CD4-positive, alpha-beta T cell (primary cell): ENCODE measurements at regions not wholly inside any gene's neighbourhood (a gene's known extent, or its start where the extent isn't known, plus 50 kb on each side); places are given as distances from the start of the nearest gene placed in this dataset.
"Not testable (repeated sequence)": the region's sequence is repeated elsewhere in the genome, so short reads cannot be mapped to it uniquely, and the experiment has no call there.

ENCODE experiments used
- ATAC-seq: fragments of 200-7000 bp; cut with Tn5 transposase; one replicate; pipeline ENCODE4 v1.10.0; 2022; ENCODE audit warnings: mild to moderate bottlenecking; ENCODE audit not compliant: poor library complexity
- CTCF ChIA-PET: fragments of 350-600 bp; sonication (Branson Sonifier 250); formaldehyde crosslinking; loops from one replicate; lab custom pipeline; 2021; ENCODE audit warnings: antibody characterized with exemption, inconsistent platforms; lab: Charles Lee
- POLR2A ChIA-PET: fragments of 350-600 bp; sonication (Branson Sonifier 250); formaldehyde crosslinking; loops from one replicate; lab custom pipeline; 2021; ENCODE audit warnings: antibody characterized with exemption, inconsistent platforms; lab: Charles Lee
- DNase-seq, 14 experiments: peaks; one replicate each; pipeline ENCODE4 v3.0.0-alpha.2; 2013 to 2020; ENCODE audit warnings: mixed read lengths in 2 of 14
- H3K27ac ChIP-seq, 2 donors: one replicate each; pipeline versions ENCODE4 v1.5.1 to v1.7.0; 2013; ENCODE audit warnings: low read length in 2 of 2, low read depth in 1 of 2, mild to moderate bottlenecking in 1 of 2
- H3K27me3 ChIP-seq, 2 experiments: 1 replicate in 1 of 2; 2 replicates in 1 of 2; pipeline versions ENCODE4 v1.6.1 to v1.7.0; 2013; ENCODE audit warnings: low read length in 2 of 2, control low read depth in 1 of 2, mild to moderate bottlenecking in 1 of 2, moderate library complexity in 1 of 2; ENCODE audit not compliant: insufficient read depth in 2 of 2, control insufficient read depth in 1 of 2
- H3K36me3 ChIP-seq: one replicate; pipeline ENCODE4 v1.6.1; 2013; ENCODE audit warnings: low read length, control low read depth; ENCODE audit not compliant: insufficient read depth
- H3K4me1 ChIP-seq: one replicate; pipeline ENCODE4 v1.6.1; 2013; ENCODE audit warnings: low read length, control low read depth; ENCODE audit not compliant: insufficient read depth
- H3K4me3 ChIP-seq: one replicate; pipeline ENCODE4 v1.5.1; 2013; ENCODE audit warnings: mild to moderate bottlenecking, low read length, moderate library complexity
- H3K9me3 ChIP-seq, 2 experiments: 1 replicate in 1 of 2; 2 replicates in 1 of 2; pipeline versions ENCODE4 v1.6.1 to v1.7.0; 2013; ENCODE audit warnings: low read length in 2 of 2, mild to moderate bottlenecking in 2 of 2, control low read depth in 1 of 2, moderate library complexity in 1 of 2; ENCODE audit not compliant: control insufficient read depth in 1 of 2, insufficient read depth in 1 of 2
- H3K27ac Mint-ChIP-seq: one replicate; pipeline ENCODE4 v1.8.0; 2020; ENCODE audit warnings: mixed read lengths
- H3K27me3 Mint-ChIP-seq: one replicate; pipeline ENCODE4 v1.8.0; 2021; ENCODE audit warnings: mixed read lengths
- H3K36me3 Mint-ChIP-seq: one replicate; pipeline ENCODE4 v1.8.0; 2021; ENCODE audit warnings: low read depth, mixed read lengths
- H3K4me1 Mint-ChIP-seq: one replicate; pipeline ENCODE4 v1.8.0; 2021; ENCODE audit warnings: low read depth, mixed read lengths
- H3K4me3 Mint-ChIP-seq: one replicate; pipeline ENCODE4 v1.8.0; 2020; ENCODE audit warnings: mild to moderate bottlenecking, mixed read lengths
- H3K9me3 Mint-ChIP-seq: one replicate; pipeline ENCODE4 v1.8.0; 2020; ENCODE audit warnings: mixed read lengths
- intact Hi-C, 2 experiments: fragments of 100-400 bp; cut with DNase I in 1 of 2; cut with micrococcal nuclease in 1 of 2; formaldehyde crosslinking; loops; one replicate each; pipeline versions ENCODE4 v1.15.1 to v1.9.0; 2023 to 2025; cut with DNase I, micrococcal nuclease
- TF ChIP-seq, protein P1 (sequence below): fragments of 200-600 bp; IDR thresholded peaks from one replicate; pipeline ENCODE4 v1.8.0; 2022; ENCODE audit warnings: antibody characterized with exemption, mild to moderate bottlenecking

GRCh38 chr5:109283086-109283485, 126.7 kb downstream of the PJA2 start:
- H3K36me3 ChIP-seq, H3K4me1 ChIP-seq, H3K4me3 Mint-ChIP-seq, H3K4me3 ChIP-seq, CTCF ChIA-PET, H3K27me3 Mint-ChIP-seq, H3K4me1 Mint-ChIP-seq, DNase-seq, H3K27me3 ChIP-seq, POLR2A ChIA-PET, H3K27ac ChIP-seq, ATAC-seq, intact Hi-C loops, H3K27ac Mint-ChIP-seq: not testable (repeated sequence)
- H3K36me3 Mint-ChIP-seq = peaks cover 73% of the 10 kb centered on the region
- peaks cover 13% of the 10 kb centered on the region for H3K9me3 Mint-ChIP-seq
- peaks cover 4 to 20% of the 10 kb centered on the region in 2 experiments for H3K9me3 ChIP-seq

DNA sequence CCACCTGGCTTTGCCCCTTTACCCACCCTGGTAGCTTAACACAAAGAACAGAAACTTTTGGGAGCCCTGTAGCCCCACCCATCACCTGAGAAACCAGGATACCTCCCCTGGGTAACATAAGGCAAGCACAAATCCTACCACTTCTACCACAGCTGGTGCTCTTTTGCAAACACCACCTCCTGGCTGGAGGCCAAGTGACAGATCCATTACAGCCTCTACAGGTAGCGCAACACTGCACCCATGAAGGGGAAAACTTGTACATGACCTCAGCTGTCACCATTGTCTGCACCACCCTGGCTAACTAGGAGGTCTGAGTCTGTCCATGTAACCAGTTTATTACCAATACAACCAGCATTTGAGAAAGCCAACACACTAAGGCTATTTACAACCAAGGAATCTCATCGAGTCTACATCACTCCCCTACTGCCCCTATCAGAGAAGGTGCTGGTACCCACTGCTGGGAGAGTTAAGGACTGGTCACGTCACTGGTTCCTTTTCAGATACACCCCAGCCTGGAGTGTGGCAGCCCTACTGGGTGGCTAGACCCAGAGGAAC, 128.6 kb downstream of the PJA2 start:
- no peak overlapping the region for H3K4me3 Mint-ChIP-seq
- TF ChIP-seq, protein P1, sequence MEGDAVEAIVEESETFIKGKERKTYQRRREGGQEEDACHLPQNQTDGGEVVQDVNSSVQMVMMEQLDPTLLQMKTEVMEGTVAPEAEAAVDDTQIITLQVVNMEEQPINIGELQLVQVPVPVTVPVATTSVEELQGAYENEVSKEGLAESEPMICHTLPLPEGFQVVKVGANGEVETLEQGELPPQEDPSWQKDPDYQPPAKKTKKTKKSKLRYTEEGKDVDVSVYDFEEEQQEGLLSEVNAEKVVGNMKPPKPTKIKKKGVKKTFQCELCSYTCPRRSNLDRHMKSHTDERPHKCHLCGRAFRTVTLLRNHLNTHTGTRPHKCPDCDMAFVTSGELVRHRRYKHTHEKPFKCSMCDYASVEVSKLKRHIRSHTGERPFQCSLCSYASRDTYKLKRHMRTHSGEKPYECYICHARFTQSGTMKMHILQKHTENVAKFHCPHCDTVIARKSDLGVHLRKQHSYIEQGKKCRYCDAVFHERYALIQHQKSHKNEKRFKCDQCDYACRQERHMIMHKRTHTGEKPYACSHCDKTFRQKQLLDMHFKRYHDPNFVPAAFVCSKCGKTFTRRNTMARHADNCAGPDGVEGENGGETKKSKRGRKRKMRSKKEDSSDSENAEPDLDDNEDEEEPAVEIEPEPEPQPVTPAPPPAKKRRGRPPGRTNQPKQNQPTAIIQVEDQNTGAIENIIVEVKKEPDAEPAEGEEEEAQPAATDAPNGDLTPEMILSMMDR = no peak
- Histone ChIP-seq H3K4me1 (no peaks in the 10 kb centered on the region), H3K9me3 (peaks cover 0 to 12% of the 10 kb centered on the region in 2 experiments), H3K27me3 (no peaks in the 10 kb centered on the region), H3K27ac (no peak overlapping the region), H3K4me3 (no peak overlapping the region), H3K36me3 (no peaks in the 10 kb centered on the region)
- intact Hi-C loops = no loop called here
- H3K4me1 Mint-ChIP-seq = no peaks in the 10 kb centered on the region
- ATAC-seq (no peak), DNase-seq (no peak)
- H3K27ac Mint-ChIP-seq = no peak overlapping the region
- CTCF ChIA-PET = no interaction called here
- no peaks in the 10 kb centered on the region for H3K27me3 Mint-ChIP-seq
- peaks cover 63% of the 10 kb centered on the region for H3K36me3 Mint-ChIP-seq
- POLR2A ChIA-PET = no interaction called here
- H3K9me3 Mint-ChIP-seq = peaks cover 5% of the 10 kb centered on the region

DNA sequence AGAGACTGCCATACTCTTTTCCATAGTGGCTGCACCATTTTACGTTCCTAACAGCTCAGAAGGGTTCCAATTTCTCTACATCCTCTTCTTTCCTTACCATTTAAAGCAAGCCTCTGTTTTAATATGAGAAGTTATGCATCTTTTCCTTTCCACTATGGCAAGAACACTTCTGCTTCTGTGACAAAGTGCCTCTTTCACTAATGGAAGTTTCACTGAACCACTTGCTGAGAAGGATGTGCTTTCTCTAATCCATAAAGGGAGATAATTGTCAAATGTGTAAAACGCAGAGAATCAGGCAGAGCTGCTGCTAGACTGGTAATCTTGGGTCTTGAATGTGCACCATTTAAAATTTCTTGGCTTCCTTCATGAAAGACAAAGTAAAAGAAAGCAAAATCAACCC, 131.6 kb downstream of the PJA2 start:
- H3K9me3 ChIP-seq = no peaks in the 10 kb centered on the region
- H3K4me3 ChIP-seq = no peak overlapping the region
- H3K27me3 Mint-ChIP-seq = no peaks in the 10 kb centered on the region
- H3K36me3 Mint-ChIP-seq = peaks cover 39% of the 10 kb centered on the region
- POLR2A ChIA-PET = no interaction called here
- ATAC-seq (no peak), DNase-seq (no peak)
- TF ChIP-seq, protein P1 = no peak
- intact Hi-C loops = no loop called here
- CTCF ChIA-PET = no interaction called here
- H3K4me3 Mint-ChIP-seq = no peak overlapping the region
- H3K27ac Mint-ChIP-seq = no peak overlapping the region
- no peaks in the 10 kb centered on the region for H3K36me3 ChIP-seq
- no peaks in the 10 kb centered on the region for H3K9me3 Mint-ChIP-seq
- H3K4me1 ChIP-seq = no peaks in the 10 kb centered on the region
- H3K27me3 ChIP-seq = no peaks in the 10 kb centered on the region
- H3K27ac ChIP-seq = no peak overlapping the region
- no peaks in the 10 kb centered on the region for H3K4me1 Mint-ChIP-seq

DNA sequence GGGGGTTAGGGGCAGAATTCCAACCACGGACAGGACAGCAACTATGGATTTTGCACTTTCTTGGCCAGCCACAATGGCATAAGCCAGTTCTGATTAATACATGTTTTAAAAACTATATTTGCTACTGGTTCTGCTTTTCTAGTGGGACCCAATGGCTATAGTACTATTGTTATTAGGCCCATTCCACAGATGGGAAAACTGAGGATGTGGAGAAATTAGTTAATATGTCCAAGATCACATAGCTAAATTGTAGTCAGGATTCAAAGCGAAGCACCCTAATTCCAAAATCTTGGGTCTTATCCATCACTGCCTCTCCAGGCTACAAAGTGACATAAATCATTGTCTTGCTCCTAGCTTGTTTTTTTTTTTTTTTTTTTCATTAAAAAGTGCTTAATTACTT, 133.9 kb downstream of the PJA2 start:
- ATAC-seq (no peak), DNase-seq (no peak)
- Histone ChIP-seq H3K4me1 (no peaks in the 10 kb centered on the region), H3K9me3 (no peaks in the 10 kb centered on the region), H3K27ac (no peak overlapping the region), H3K4me3 (no peak overlapping the region), H3K27me3 (no peaks in the 10 kb centered on the region), H3K36me3 (no peaks in the 10 kb centered on the region)
- H3K4me3 Mint-ChIP-seq = no peak overlapping the region
- H3K36me3 Mint-ChIP-seq = peaks cover 42% of the 10 kb centered on the region
- TF ChIP-seq, protein P1 = no peak
- ChIA-PET CTCF (no interaction called here), POLR2A (no interaction called here)
- H3K27ac Mint-ChIP-seq = no peak overlapping the region
- H3K27me3 Mint-ChIP-seq = no peaks in the 10 kb centered on the region
- intact Hi-C loops = no loop called here
- peaks cover 3% of the 10 kb centered on the region for H3K9me3 Mint-ChIP-seq
- no peaks in the 10 kb centered on the region for H3K4me1 Mint-ChIP-seq
